PC-3 (cell line): ENCODE measurements at regions not wholly inside any gene's neighbourhood (a gene's known extent, or its start where the extent isn't known, plus 50 kb on each side); places are given as distances from the start of the nearest gene placed in this dataset.

Source experiments
- ATAC-seq: fragments of 200-7000 bp; cut with Tn5 transposase; 2 replicates; pipeline ENCODE4 v1.9.1; 2020; ENCODE audit warnings: mild to moderate bottlenecking, moderate library complexity
- BruUV-seq: library from RNA; stranded (reverse); fragments of 400-500 nt; replicated peaks from 2 replicates; lab custom pipeline; 2021; lab: Mats Ljungman, UMichigan
- CTCF ChIA-PET: fragments of 300-600 bp; sonication (Branson Sonifier 250); formaldehyde crosslinking; loops from one replicate; lab custom pipeline; 2022; ENCODE audit warnings: antibody characterized with exemption; lab: Charles Lee
- POLR2A ChIA-PET: fragments of 300-600 bp; sonication (Branson Sonifier 250); formaldehyde crosslinking; loops from one replicate; lab custom pipeline; 2022; ENCODE audit warnings: antibody characterized with exemption; ENCODE audit not compliant: unreplicated experiment; lab: Charles Lee
- DNase-seq: peaks from one replicate; pipeline ENCODE4 v3.0.0-alpha.2; 2015
- H2AFZ ChIP-seq: fragments of 300-600 bp; sonication (generic); 2 replicates; pipeline ENCODE4 v1.6.0; 2016; ENCODE audit warnings: antibody characterized with exemption, low read length
- H3F3A ChIP-seq: fragments of 300-600 bp; sonication (generic); one replicate; pipeline ENCODE4 v1.6.0; 2017; ENCODE audit warnings: antibody characterized with exemption, low read length, control low read depth, mild to moderate bottlenecking; ENCODE audit not compliant: unreplicated experiment
- H3K27ac ChIP-seq: fragments of 300-600 bp; sonication (generic); 2 replicates; pipeline ENCODE4 v1.5.1; 2016; ENCODE audit warnings: mild to moderate bottlenecking, low read length
- H3K27me3 ChIP-seq: fragments of 300-600 bp; sonication (generic); 2 replicates; pipeline ENCODE4 v1.6.1; 2016; ENCODE audit warnings: low read length, mixed read lengths
- H3K36me3 ChIP-seq: fragments of 300-600 bp; sonication (generic); 2 replicates; pipeline ENCODE4 v1.6.1; 2016; ENCODE audit warnings: low read depth, mixed run types, low read length, mixed read lengths
- H3K4me1 ChIP-seq: fragments of 300-600 bp; sonication (generic); 2 replicates; pipeline ENCODE4 v1.5.1; 2016; ENCODE audit warnings: low read length; ENCODE audit not compliant: insufficient read depth
- H3K4me2 ChIP-seq: fragments of 300-600 bp; sonication (generic); 2 replicates; pipeline ENCODE4 v1.6.0; 2016; ENCODE audit warnings: low read length
- H3K4me3 ChIP-seq: fragments of 300-600 bp; sonication (generic); 2 replicates; pipeline ENCODE4 v1.5.1; 2016; ENCODE audit warnings: mild to moderate bottlenecking, low read length, mixed read lengths
- H3K79me2 ChIP-seq: fragments of 300-600 bp; sonication (generic); 2 replicates; pipeline ENCODE4 v1.6.1; 2017; ENCODE audit warnings: low read length, mixed read lengths
- H3K9ac ChIP-seq: fragments of 300-600 bp; sonication (generic); 2 replicates; pipeline ENCODE4 v1.6.0; 2016; ENCODE audit warnings: mild to moderate bottlenecking, low read length
- H3K9me2 ChIP-seq: fragments of 300-600 bp; sonication (generic); replicated peaks from 2 replicates; pipeline ENCODE4 v1.6.1; 2016; ENCODE audit warnings: mixed run types, low read length, mixed read lengths
- H3K9me3 ChIP-seq: fragments of 300-600 bp; sonication (generic); 2 replicates; pipeline ENCODE4 v1.6.1; 2016; ENCODE audit warnings: low read length, mixed read lengths
- H4K20me1 ChIP-seq: fragments of 300-600 bp; sonication (generic); 2 replicates; pipeline ENCODE4 v1.6.1; 2016; ENCODE audit warnings: low read length, mixed read lengths
- EZH2 ChIP-seq: fragments of 300-600 bp; sonication (generic); IDR thresholded peaks from one replicate; pipeline ENCODE4 v1.6.1; 2017; ENCODE audit warnings: antibody characterized with exemption, mild to moderate bottlenecking, low read length; ENCODE audit not compliant: unreplicated experiment
- EZH2phosphoT487 ChIP-seq: fragments of 300-600 bp; sonication (generic); IDR thresholded peaks from 2 replicates; pipeline ENCODE4 v1.6.1; 2018; ENCODE audit warnings: mild to moderate bottlenecking, antibody characterized with exemption, low read length, borderline replicate concordance
- intact Hi-C: fragments of 100-400 bp; cut with micrococcal nuclease; formaldehyde crosslinking; loops from 2 replicates; pipeline ENCODE4 v1.9.0; 2023
- TF ChIP-seq, protein P1 (sequence below): fragments of 300-600 bp; sonication (generic); conservative IDR thresholded peaks from 2 replicates; pipeline ENCODE4 v1.5.1; 2017; ENCODE audit warnings: antibody characterized with exemption, low read depth, mild to moderate bottlenecking, low read length

DNA sequence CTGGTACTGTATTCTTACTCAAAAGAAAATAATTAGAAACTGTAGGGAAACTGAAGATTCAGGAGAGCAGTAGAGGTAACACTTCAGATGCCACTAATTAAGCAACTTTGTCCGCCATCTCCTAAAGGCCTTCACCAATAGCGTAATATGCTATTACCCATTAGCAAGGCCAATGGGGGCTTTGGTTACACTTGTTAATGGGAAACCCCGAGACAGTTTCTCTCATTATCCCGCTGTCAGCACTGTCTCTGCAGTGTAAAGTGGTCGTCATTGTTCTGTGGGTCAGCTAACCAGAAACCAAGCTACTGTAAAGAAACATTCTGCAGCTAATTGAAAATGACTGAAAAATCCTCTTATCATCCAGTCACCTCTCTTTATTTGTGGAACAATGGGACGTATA is 468.0 kb upstream of the POU3F2 start:
- no peaks in the 10 kb centered on the region for H3K79me2 ChIP-seq
- no peaks in the 10 kb centered on the region; the same call in none of the 2 replicates for H3K27me3 ChIP-seq
- H3K4me1 ChIP-seq, result no peaks in the 10 kb centered on the region
- DNase-seq, result no peak
- intact Hi-C loops, result no loop called here
- H3K4me3 ChIP-seq, result no peak overlapping the region
- ATAC-seq, result no peak
- no TSS peak for BruUV-seq
- POLR2A ChIA-PET, result no interaction called here
- H3F3A ChIP-seq, result no peaks in the 10 kb centered on the region
- no peak overlapping the region for H3K4me2 ChIP-seq
- TF ChIP-seq EZH2, result no peak
- CTCF ChIA-PET, result no interaction called here
- H2AFZ ChIP-seq, result no peak overlapping the region
- no peaks in the 10 kb centered on the region for H3K9me3 ChIP-seq
- H3K36me3 ChIP-seq, result no peaks in the 10 kb centered on the region
- H4K20me1 ChIP-seq, result no peaks in the 10 kb centered on the region
- H3K27ac ChIP-seq, result no peak overlapping the region
- H3K9me2 ChIP-seq, result no peaks in the 10 kb centered on the region
- H3K9ac ChIP-seq, result no peak overlapping the region

DNA sequence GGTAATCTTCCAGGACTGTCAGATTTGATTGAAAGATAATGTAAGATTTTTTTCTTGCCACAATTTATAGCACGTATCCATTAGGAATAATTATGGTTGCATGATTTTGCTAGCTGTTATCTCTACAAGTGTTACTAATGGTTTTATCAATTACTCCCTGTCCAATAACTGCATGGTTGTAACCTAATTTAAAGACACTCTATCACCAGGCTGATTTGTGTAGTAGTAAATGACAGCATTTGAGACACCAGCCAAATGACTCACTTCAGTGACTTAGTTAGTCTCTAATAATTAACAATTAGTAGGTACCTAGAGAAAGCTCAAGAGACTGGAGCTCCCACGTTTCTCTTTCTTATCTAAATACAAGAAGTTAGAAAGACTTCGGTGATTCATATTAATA is 453.8 kb upstream of the POU3F2 start:
- Histone ChIP-seq H3K79me2 (no peaks in the 10 kb centered on the region), H2AFZ (no peak overlapping the region), H3K4me1 (no peaks in the 10 kb centered on the region), H4K20me1 (no peaks in the 10 kb centered on the region), H3K4me3 (no peak overlapping the region), H3K9me2 (no peaks in the 10 kb centered on the region), H3K27ac (no peak overlapping the region), H3K4me2 (no peak overlapping the region), H3K9me3 (no peaks in the 10 kb centered on the region), H3K9ac (no peak overlapping the region), H3F3A (no peaks in the 10 kb centered on the region), H3K36me3 (no peaks in the 10 kb centered on the region), H3K27me3 (no peaks in the 10 kb centered on the region)
- DNase-seq (no peak), ATAC-seq (no peak)
- TF ChIP-seq EZH2 (no peak), EZH2phosphoT487 (no peak)
- TF ChIP-seq, protein P1, sequence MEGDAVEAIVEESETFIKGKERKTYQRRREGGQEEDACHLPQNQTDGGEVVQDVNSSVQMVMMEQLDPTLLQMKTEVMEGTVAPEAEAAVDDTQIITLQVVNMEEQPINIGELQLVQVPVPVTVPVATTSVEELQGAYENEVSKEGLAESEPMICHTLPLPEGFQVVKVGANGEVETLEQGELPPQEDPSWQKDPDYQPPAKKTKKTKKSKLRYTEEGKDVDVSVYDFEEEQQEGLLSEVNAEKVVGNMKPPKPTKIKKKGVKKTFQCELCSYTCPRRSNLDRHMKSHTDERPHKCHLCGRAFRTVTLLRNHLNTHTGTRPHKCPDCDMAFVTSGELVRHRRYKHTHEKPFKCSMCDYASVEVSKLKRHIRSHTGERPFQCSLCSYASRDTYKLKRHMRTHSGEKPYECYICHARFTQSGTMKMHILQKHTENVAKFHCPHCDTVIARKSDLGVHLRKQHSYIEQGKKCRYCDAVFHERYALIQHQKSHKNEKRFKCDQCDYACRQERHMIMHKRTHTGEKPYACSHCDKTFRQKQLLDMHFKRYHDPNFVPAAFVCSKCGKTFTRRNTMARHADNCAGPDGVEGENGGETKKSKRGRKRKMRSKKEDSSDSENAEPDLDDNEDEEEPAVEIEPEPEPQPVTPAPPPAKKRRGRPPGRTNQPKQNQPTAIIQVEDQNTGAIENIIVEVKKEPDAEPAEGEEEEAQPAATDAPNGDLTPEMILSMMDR, result no peak
- ChIA-PET POLR2A (no interaction called here), CTCF (no interaction called here)
- no TSS peak for BruUV-seq
- intact Hi-C loops, result no loop called here

DNA sequence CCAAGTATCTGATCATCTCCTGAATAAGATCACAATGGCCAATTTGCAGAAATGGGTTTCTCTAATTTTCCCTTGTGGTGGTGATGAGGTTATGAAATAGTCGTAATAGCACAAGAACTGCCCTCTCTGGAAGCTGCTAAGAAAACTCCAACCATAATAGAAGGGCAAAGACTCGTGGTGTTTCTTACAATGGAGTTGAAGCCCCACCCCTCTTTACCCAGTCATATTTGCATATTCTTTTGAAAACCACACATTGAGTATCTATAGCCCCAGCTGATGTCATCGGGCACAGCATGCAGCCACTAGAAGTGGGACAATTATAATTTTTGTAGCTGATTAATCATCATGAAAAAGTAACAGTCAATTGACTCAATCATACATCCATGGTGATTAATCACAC is 452.1 kb upstream of the POU3F2 start:
- H3F3A ChIP-seq, result no peaks in the 10 kb centered on the region
- intact Hi-C loops, result no loop called here
- ChIA-PET POLR2A (no interaction called here), CTCF (no interaction called here)
- H3K9me3 ChIP-seq, result no peaks in the 10 kb centered on the region
- ATAC-seq (no peak), DNase-seq (no peak)
- no peak overlapping the region for H3K27ac ChIP-seq
- no peak overlapping the region for H3K4me2 ChIP-seq
- H3K36me3 ChIP-seq, result no peaks in the 10 kb centered on the region
- no peaks in the 10 kb centered on the region for H3K79me2 ChIP-seq
- no peaks in the 10 kb centered on the region for H4K20me1 ChIP-seq
- no peak overlapping the region for H3K4me3 ChIP-seq
- no peak overlapping the region for H3K9ac ChIP-seq
- no peaks in the 10 kb centered on the region for H3K9me2 ChIP-seq
- no peaks in the 10 kb centered on the region for H3K27me3 ChIP-seq
- TF ChIP-seq, protein P1, result no peak
- TF ChIP-seq EZH2phosphoT487 (no peak), EZH2 (no peak)
- no peaks in the 10 kb centered on the region for H3K4me1 ChIP-seq
- no TSS peak for BruUV-seq
- no peak overlapping the region for H2AFZ ChIP-seq
